ENCODE measurements at regions not wholly inside any gene's neighbourhood (a gene's known extent, or its start where the extent isn't known, plus 50 kb on each side); places are given as distances from the start of the nearest gene placed in this dataset.

GRCh38 chr5:52598968-52599367 is 188.7 kb upstream of the ITGA1 start:
- peaks cover 3% of the 10 kb centered on the region for H3K9me3 Mint-ChIP-seq (ENCODE audit: unreplicated experiment)
- H3K27me3 ChIP-seq (ENCODE audit: insufficient read depth, low read length) = no peaks in the 10 kb centered on the region
- H3K9ac ChIP-seq (ENCODE audit: low read length) = no peak overlapping the region
- no peak overlapping the region for H3K27ac ChIP-seq (ENCODE audit: low read depth, low read length)
- H3K4me1 ChIP-seq (ENCODE audit: insufficient read depth, low read length) = no peaks in the 10 kb centered on the region
- no peak overlapping the region for H2AFZ ChIP-seq (ENCODE audit: low read depth, low read length)
- H3K4me1 Mint-ChIP-seq (ENCODE audit: low read depth, unreplicated experiment) = no peaks in the 10 kb centered on the region
- H3K4me3 ChIP-seq (ENCODE audit: insufficient read depth, low read depth, low read length) = no peak overlapping the region
- H3K27ac Mint-ChIP-seq (ENCODE audit: unreplicated experiment) = no peak overlapping the region
- H3K36me3 ChIP-seq (ENCODE audit: insufficient read depth, low read length) = no peaks in the 10 kb centered on the region
- H3K36me3 Mint-ChIP-seq (ENCODE audit: low read depth, unreplicated experiment) = no peaks in the 10 kb centered on the region
- H3K4me2 ChIP-seq (ENCODE audit: low read length) = no peak overlapping the region
- H3K79me2 ChIP-seq (ENCODE audit: insufficient read depth, low read length) = no peaks in the 10 kb centered on the region
- DNase-seq (ENCODE audit: low read depth) (no peak), FAIRE-seq (no peak)
- TF ChIP-seq EZH2 (IDR thresholded peaks at IDR 0.05; ENCODE audit: insufficient read depth, low read length) = no peak
- TF ChIP-seq, protein P1, sequence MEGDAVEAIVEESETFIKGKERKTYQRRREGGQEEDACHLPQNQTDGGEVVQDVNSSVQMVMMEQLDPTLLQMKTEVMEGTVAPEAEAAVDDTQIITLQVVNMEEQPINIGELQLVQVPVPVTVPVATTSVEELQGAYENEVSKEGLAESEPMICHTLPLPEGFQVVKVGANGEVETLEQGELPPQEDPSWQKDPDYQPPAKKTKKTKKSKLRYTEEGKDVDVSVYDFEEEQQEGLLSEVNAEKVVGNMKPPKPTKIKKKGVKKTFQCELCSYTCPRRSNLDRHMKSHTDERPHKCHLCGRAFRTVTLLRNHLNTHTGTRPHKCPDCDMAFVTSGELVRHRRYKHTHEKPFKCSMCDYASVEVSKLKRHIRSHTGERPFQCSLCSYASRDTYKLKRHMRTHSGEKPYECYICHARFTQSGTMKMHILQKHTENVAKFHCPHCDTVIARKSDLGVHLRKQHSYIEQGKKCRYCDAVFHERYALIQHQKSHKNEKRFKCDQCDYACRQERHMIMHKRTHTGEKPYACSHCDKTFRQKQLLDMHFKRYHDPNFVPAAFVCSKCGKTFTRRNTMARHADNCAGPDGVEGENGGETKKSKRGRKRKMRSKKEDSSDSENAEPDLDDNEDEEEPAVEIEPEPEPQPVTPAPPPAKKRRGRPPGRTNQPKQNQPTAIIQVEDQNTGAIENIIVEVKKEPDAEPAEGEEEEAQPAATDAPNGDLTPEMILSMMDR (IDR thresholded peaks at IDR 0.05; ENCODE audit: insufficient read depth, low read depth, low read length) = no peak
- no peaks in the 10 kb centered on the region for H3K9me3 ChIP-seq (ENCODE audit: insufficient read depth, low read depth, low read length)
- H3K27me3 Mint-ChIP-seq (ENCODE audit: low read depth, unreplicated experiment) = no peaks in the 10 kb centered on the region
- H4K20me1 ChIP-seq (ENCODE audit: insufficient read depth, low read length) = no peaks in the 10 kb centered on the region
- no peak overlapping the region for H3K4me3 Mint-ChIP-seq (ENCODE audit: unreplicated experiment)

GRCh38 chr5:52603778-52604554 is 183.8 kb upstream of the ITGA1 start:
- H3K36me3 ChIP-seq (ENCODE audit: insufficient read depth, low read length) = no peaks in the 10 kb centered on the region
- no peaks in the 10 kb centered on the region for H3K9me3 ChIP-seq (ENCODE audit: insufficient read depth, low read depth, low read length)
- Mint-ChIP-seq H3K9me3 (ENCODE audit: unreplicated experiment) (no peaks in the 10 kb centered on the region), H3K27ac (ENCODE audit: unreplicated experiment) (no peak overlapping the region), H3K36me3 (ENCODE audit: low read depth, unreplicated experiment) (no peaks in the 10 kb centered on the region), H3K27me3 (ENCODE audit: low read depth, unreplicated experiment) (no peaks in the 10 kb centered on the region), H3K4me3 (ENCODE audit: unreplicated experiment) (no peak overlapping the region), H3K4me1 (ENCODE audit: low read depth, unreplicated experiment) (no peaks in the 10 kb centered on the region)
- no peak for FAIRE-seq
- no peaks in the 10 kb centered on the region for H3K79me2 ChIP-seq (ENCODE audit: insufficient read depth, low read length)
- no peaks in the 10 kb centered on the region for H4K20me1 ChIP-seq (ENCODE audit: insufficient read depth, low read length)
- no peak for TF ChIP-seq EZH2 (IDR thresholded peaks at IDR 0.05; ENCODE audit: insufficient read depth, low read length)
- TF ChIP-seq, protein P1 (IDR thresholded peaks at IDR 0.05; ENCODE audit: insufficient read depth, low read depth, low read length) = no peak
- no peak overlapping the region for H3K4me3 ChIP-seq (ENCODE audit: insufficient read depth, low read depth, low read length)
- no peaks in the 10 kb centered on the region for H3K27me3 ChIP-seq (ENCODE audit: insufficient read depth, low read length)
- H2AFZ ChIP-seq (ENCODE audit: low read depth, low read length) = no peak overlapping the region
- no peak overlapping the region for H3K27ac ChIP-seq (ENCODE audit: low read depth, low read length)
- H3K9ac ChIP-seq (ENCODE audit: low read length) = no peak overlapping the region
- H3K4me2 ChIP-seq (ENCODE audit: low read length) = no peak overlapping the region
- DNase-seq (ENCODE audit: low read depth) = no peak
- no peaks in the 10 kb centered on the region for H3K4me1 ChIP-seq (ENCODE audit: insufficient read depth, low read length)
